ENCODE measurements at regions not wholly inside any gene's neighbourhood (a gene's known extent, or its start where the extent isn't known, plus 50 kb on each side); places are given as distances from the start of the nearest gene placed in this dataset.

GRCh38 chr2:29974086-29974485 lies 52.7 kb upstream of the ALK start:
- no peak for DNase-seq (ENCODE audit: low read depth)

- DNase-seq (ENCODE audit: low read depth), result no peak
Measured at GRCh38 chr2:29977284-29977683, 55.9 kb upstream of the ALK start.

- no peak for DNase-seq (ENCODE audit: low read depth)
Measured at GRCh38 chr2:29981402-29981801, 60.0 kb upstream of the ALK start.

GRCh38 chr2:29983308-29983707 lies 61.9 kb upstream of the ALK start:
- DNase-seq (ENCODE audit: low read depth), result no peak

- DNase-seq (ENCODE audit: low read depth), result no peak
Measured at GRCh38 chr2:29987146-29987545, 65.8 kb upstream of the ALK start.

GRCh38 chr2:29990129-29990528 lies 68.7 kb upstream of the ALK start:
- DNase-seq (ENCODE audit: low read depth), result no peak

- DNase-seq (ENCODE audit: low read depth), result no peak
Measured at GRCh38 chr2:29991086-29991485, 69.7 kb upstream of the ALK start.

- DNase-seq (ENCODE audit: low read depth), result no peak
Measured at GRCh38 chr2:29995241-29995640, 73.9 kb upstream of the ALK start.

- DNase-seq (ENCODE audit: low read depth), result no peak
Measured at GRCh38 chr2:30003128-30003527, 81.7 kb upstream of the ALK start.

GRCh38 chr2:30022444-30023071 lies 101.2 kb upstream of the ALK start:
- no peak for DNase-seq (ENCODE audit: low read depth)

- no peak for DNase-seq (ENCODE audit: low read depth)
Measured at GRCh38 chr2:30024281-30024680, 102.9 kb upstream of the ALK start.

GRCh38 chr2:30026091-30027055 lies 105.0 kb upstream of the ALK start:
- no peak for DNase-seq (ENCODE audit: low read depth)

GRCh38 chr2:30029804-30030203 lies 108.4 kb upstream of the ALK start:
- DNase-seq (ENCODE audit: low read depth), result no peak

- no peak for DNase-seq (ENCODE audit: low read depth)
Measured at GRCh38 chr2:30030361-30030760, 109.0 kb upstream of the ALK start.

- no peak for DNase-seq (ENCODE audit: low read depth)
Measured at GRCh38 chr2:30031184-30031583, 109.8 kb upstream of the ALK start.

GRCh38 chr2:30034052-30034775 lies 112.6 kb upstream of the YPEL5 start:
- no peak for DNase-seq (ENCODE audit: low read depth)

- DNase-seq (ENCODE audit: low read depth), result no peak
Measured at GRCh38 chr2:30037016-30037415, 109.8 kb upstream of the YPEL5 start.

- DNase-seq (ENCODE audit: low read depth), result no peak
Measured at GRCh38 chr2:30038419-30038818, 108.4 kb upstream of the YPEL5 start.

GRCh38 chr2:30039101-30039500 lies 107.7 kb upstream of the YPEL5 start:
- no peak for DNase-seq (ENCODE audit: low read depth)

- no peak for DNase-seq (ENCODE audit: low read depth)
Measured at GRCh38 chr2:30040147-30040546, 106.7 kb upstream of the YPEL5 start.

GRCh38 chr2:30041884-30042283 lies 104.9 kb upstream of the YPEL5 start:
- no peak for DNase-seq (ENCODE audit: low read depth)

GRCh38 chr2:30046396-30046795 lies 100.4 kb upstream of the YPEL5 start:
- no peak for DNase-seq (ENCODE audit: low read depth)

- no peak for DNase-seq (ENCODE audit: low read depth)
Measured at GRCh38 chr2:30046979-30047378, 99.8 kb upstream of the YPEL5 start.
